ENCODE measurements at regions not wholly inside any gene's neighbourhood (a gene's known extent, or its start where the extent isn't known, plus 50 kb on each side); places are given as distances from the start of the nearest gene placed in this dataset.

DNA sequence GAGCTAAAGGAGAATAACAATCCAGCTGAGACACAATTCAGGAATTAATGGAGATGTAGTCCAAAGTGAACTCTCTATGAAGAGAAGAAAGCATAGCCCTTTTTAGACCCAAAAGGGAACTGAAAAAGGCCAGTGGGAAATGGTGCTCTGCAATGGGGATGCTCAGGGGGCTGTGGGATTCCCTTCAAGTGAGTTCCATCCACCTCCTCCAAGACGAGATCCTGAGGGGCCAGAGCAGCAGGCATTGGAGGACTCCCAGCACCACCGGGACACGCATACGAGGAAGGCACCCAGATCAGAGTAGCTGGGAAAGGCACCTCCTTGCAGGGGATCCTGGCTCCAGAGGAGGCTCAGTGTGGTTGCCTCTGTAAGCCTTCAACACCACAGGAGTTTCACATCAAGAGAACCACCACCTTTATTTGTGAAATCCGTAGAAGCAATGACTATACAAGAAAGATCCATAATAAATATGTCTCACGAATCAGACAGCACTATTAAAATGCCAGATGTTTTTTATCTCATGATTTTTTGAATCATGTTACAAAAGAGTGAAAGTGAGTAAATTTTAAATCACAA lies 288.2 kb downstream of the MED10 start:
- Histone ChIP-seq H3K27ac (no peak overlapping the region), H3K9me3 (no peaks in the 10 kb centered on the region), H3K36me3 (no peaks in the 10 kb centered on the region), H3K4me3 (no peak overlapping the region), H3K27me3 (no peaks in the 10 kb centered on the region), H3K4me1 (no peaks in the 10 kb centered on the region)
- TF ChIP-seq, protein P1, sequence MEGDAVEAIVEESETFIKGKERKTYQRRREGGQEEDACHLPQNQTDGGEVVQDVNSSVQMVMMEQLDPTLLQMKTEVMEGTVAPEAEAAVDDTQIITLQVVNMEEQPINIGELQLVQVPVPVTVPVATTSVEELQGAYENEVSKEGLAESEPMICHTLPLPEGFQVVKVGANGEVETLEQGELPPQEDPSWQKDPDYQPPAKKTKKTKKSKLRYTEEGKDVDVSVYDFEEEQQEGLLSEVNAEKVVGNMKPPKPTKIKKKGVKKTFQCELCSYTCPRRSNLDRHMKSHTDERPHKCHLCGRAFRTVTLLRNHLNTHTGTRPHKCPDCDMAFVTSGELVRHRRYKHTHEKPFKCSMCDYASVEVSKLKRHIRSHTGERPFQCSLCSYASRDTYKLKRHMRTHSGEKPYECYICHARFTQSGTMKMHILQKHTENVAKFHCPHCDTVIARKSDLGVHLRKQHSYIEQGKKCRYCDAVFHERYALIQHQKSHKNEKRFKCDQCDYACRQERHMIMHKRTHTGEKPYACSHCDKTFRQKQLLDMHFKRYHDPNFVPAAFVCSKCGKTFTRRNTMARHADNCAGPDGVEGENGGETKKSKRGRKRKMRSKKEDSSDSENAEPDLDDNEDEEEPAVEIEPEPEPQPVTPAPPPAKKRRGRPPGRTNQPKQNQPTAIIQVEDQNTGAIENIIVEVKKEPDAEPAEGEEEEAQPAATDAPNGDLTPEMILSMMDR (IDR thresholded peaks at IDR 0.05): no peak
- no peak for DNase-seq (ENCODE audit: low spot score)

DNA sequence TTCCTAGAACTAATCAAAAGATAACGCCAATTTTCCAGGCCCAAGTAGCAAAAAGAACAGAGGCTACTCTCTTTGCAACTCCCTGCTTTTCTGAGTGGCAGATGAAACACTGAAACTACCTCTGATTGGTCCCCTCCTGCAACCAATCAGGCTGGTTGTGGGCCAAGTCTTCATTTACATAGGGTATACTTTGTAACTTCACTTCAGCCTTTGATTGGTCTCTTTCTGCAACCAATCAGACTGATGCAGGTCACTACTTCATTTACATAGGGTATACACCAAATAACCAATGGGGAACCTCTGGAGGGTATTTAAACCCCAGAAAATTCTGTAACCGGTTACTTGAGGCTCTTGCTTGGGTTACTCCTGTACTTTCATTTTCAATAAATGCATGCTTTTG lies 289.6 kb downstream of the MED10 start:
- Histone ChIP-seq H3K27ac (no peak overlapping the region), H3K9me3 (no peaks in the 10 kb centered on the region), H3K4me1 (no peaks in the 10 kb centered on the region), H3K36me3 (no peaks in the 10 kb centered on the region), H3K4me3 (no peak overlapping the region), H3K27me3 (no peaks in the 10 kb centered on the region)
- DNase-seq (ENCODE audit: low spot score): no peak
- TF ChIP-seq, protein P1 (IDR thresholded peaks at IDR 0.05): no peak

DNA sequence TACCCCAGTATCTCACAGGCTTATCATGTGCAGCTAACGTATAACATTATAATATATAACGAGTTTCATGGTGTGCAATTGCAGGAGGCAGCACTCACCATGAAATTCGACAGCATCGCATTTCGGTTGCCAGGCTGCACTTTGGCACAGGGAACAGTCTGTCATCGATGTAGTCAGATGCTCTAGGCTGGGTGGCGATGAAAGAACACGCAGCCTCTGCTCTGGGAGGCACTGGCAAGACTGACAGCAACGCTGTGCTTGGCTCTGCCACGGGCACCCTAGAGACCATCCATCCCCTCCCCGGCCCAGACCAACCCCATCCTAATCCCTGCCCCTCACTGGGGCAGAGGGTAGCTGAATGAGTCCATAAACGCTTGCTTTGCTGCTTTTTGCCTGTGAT lies 290.8 kb downstream of the MED10 start:
- no peaks in the 10 kb centered on the region for H3K36me3 ChIP-seq
- TF ChIP-seq, protein P1 (IDR thresholded peaks at IDR 0.05): no peak
- H3K4me3 ChIP-seq: no peak overlapping the region
- no peak for DNase-seq (ENCODE audit: low spot score)
- no peaks in the 10 kb centered on the region for H3K4me1 ChIP-seq
- H3K27me3 ChIP-seq: no peaks in the 10 kb centered on the region
- H3K9me3 ChIP-seq: no peaks in the 10 kb centered on the region
- H3K27ac ChIP-seq: no peak overlapping the region

DNA sequence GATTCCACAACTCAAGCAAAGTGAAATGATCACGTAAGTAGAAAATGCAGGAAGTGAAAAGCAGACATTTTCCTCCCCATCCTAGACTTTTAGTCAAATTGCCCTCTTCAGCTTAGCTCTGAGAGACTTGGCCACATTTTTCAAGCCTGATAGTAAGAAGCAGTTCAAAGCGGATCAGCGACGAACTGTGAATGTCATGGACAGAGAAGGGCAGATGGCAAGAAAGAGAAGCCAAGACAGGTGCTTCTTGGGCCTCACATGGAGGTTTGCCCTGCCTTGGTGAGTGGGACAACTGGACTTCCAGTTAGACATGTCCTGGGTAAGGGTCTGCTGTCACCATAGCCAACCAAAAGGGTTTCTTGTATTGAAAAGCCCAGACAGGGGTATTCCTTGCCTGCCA lies 291.5 kb downstream of the MED10 start:
- TF ChIP-seq, protein P1 (IDR thresholded peaks at IDR 0.05): no peak
- H3K4me3 ChIP-seq: no peak overlapping the region
- DNase-seq (ENCODE audit: low spot score): no peak
- H3K36me3 ChIP-seq: no peaks in the 10 kb centered on the region
- H3K4me1 ChIP-seq: no peaks in the 10 kb centered on the region
- H3K27me3 ChIP-seq: no peaks in the 10 kb centered on the region
- H3K27ac ChIP-seq: no peak overlapping the region
- no peaks in the 10 kb centered on the region for H3K9me3 ChIP-seq

DNA sequence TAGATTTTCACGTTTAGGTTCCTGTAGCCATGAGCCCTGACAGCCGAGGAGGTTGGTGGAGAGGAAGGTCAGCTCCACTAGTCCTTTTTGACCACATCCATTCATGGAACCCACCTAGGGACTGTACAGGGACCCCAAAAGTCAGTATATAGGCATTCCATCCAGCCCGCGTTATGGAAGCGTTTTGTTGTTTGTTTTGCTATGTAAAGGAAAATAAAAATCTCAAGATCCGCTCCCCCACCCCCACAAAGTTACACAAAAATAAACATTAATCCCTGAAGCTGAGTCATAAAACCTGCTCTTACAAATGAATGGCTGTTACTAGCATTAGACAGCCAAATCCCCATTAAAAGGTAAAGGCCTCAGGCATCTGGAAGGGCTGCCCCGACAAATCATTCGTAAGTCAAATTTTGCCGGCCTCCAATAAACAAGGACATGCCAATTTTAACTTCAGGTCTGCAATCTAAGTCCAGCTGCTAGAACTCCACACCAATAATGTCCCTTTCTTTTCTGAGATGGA lies 292.9 kb downstream of the MED10 start:
- no peaks in the 10 kb centered on the region for H3K36me3 ChIP-seq

More for the DNA sequence above, 292.9 kb downstream of the MED10 start:
- H3K9me3 ChIP-seq: no peaks in the 10 kb centered on the region
- no peaks in the 10 kb centered on the region for H3K4me1 ChIP-seq
- H3K27me3 ChIP-seq: no peaks in the 10 kb centered on the region
- DNase-seq (ENCODE audit: low spot score): no peak
- no peak overlapping the region for H3K4me3 ChIP-seq
- H3K27ac ChIP-seq: no peak overlapping the region
- TF ChIP-seq, protein P1 (IDR thresholded peaks at IDR 0.05): no peak

Data from right atrium auricular region (tissue), 2 donors.